H1 (cell line): ENCODE measurements at regions not wholly inside any gene's neighbourhood (a gene's known extent, or its start where the extent isn't known, plus 50 kb on each side); places are given as distances from the start of the nearest gene placed in this dataset.

ENCODE experiments used
- CTCF ChIA-PET: fragments of 300-600 bp; sonication (Branson Sonifier 250); formaldehyde crosslinking; loops from one replicate; lab custom pipeline; 2021; ENCODE audit not compliant: partially characterized antibody; lab: Charles Lee
- POLR2A ChIA-PET: fragments of 300-600 bp; sonication (Branson Sonifier 250); formaldehyde crosslinking; loops from one replicate; lab custom pipeline; 2021; ENCODE audit warnings: inconsistent platforms; ENCODE audit not compliant: partially characterized antibody; lab: Charles Lee
- DNase-seq, 2 experiments: peaks; one replicate each; pipeline versions ENCODE4 v3.0.0 to v3.0.0-alpha.2; 2010 to 2022; ENCODE audit warnings: low spot score in 2 of 2, low read depth in 1 of 2, mixed read lengths in 1 of 2
- FAIRE-seq: peaks from 2 replicates; lab custom pipeline; 2011; peaks lifted over from hg19 to GRCh38; lab: Jason Lieb, UNC
- H2AFZ ChIP-seq: 2 replicates; pipeline ENCODE4 v1.8.1; 2012; ENCODE audit warnings: low read length, inconsistent platforms
- H2AK5ac ChIP-seq: 2 replicates; pipeline ENCODE4 v1.6.1; 2013; ENCODE audit warnings: low read depth, low read length
- H2BK120ac ChIP-seq: replicated peaks from 2 replicates; pipeline ENCODE3; 2013; ENCODE audit warnings: low read depth, low read length, inconsistent platforms
- H2BK12ac ChIP-seq: 2 replicates; pipeline ENCODE4 v1.6.1; 2013; ENCODE audit warnings: low read depth, low read length
- H2BK15ac ChIP-seq: 2 replicates; pipeline ENCODE4 v1.6.1; 2013; ENCODE audit warnings: low read length
- H2BK20ac ChIP-seq: 2 replicates; pipeline ENCODE4 v1.6.1; 2013; ENCODE audit warnings: low read length
- H2BK5ac ChIP-seq: 2 replicates; pipeline ENCODE4 v1.6.1; 2013; ENCODE audit warnings: low read depth, low read length
- H3K14ac ChIP-seq: 2 replicates; pipeline ENCODE4 v1.6.1; 2013; ENCODE audit warnings: inconsistent platforms; ENCODE audit not compliant: insufficient read length
- H3K18ac ChIP-seq: 2 replicates; pipeline ENCODE4 v1.6.1; 2013; ENCODE audit warnings: low read length; ENCODE audit errors: extremely low read depth
- H3K23ac ChIP-seq: 2 replicates; pipeline ENCODE4 v1.6.1; 2013; ENCODE audit warnings: inconsistent platforms; ENCODE audit not compliant: insufficient read length
- H3K23me2 ChIP-seq: 2 replicates; pipeline ENCODE4 v1.6.1; 2013; ENCODE audit warnings: low read depth, low read length
- H3K27ac ChIP-seq: 2 replicates; pipeline ENCODE4 v1.6.1; 2011; ENCODE audit warnings: low read depth, low read length, inconsistent platforms
- H3K27me3 ChIP-seq, 4 experiments: replicated peaks in 1 of 4; 1 replicate in 1 of 4; 2 replicates in 3 of 4; pipeline versions ENCODE4 v1.6.1 to v1.8.1; 2011 to 2013; ENCODE audit warnings: low read length in 3 of 4, mild to moderate bottlenecking in 3 of 4, inconsistent platforms in 2 of 4, mixed read lengths in 2 of 4, moderate library complexity in 1 of 4; ENCODE audit not compliant: control insufficient read depth in 3 of 4, insufficient read depth in 3 of 4; ENCODE audit errors: extremely low read depth in 1 of 4
- H3K36me3 ChIP-seq, 4 experiments: 2 replicates each; pipeline versions ENCODE4 v1.6.1 to v1.8.1; 2011 to 2013; ENCODE audit warnings: mild to moderate bottlenecking in 4 of 4, low read length in 3 of 4, moderate library complexity in 2 of 4, control low read depth in 1 of 4, inconsistent platforms in 1 of 4; ENCODE audit not compliant: insufficient read depth in 4 of 4, control insufficient read depth in 2 of 4
- H3K4ac ChIP-seq: replicated peaks from 2 replicates; pipeline ENCODE3; 2013; ENCODE audit warnings: low read length, low read depth, mixed read lengths, inconsistent platforms; ENCODE audit not compliant: insufficient read length
- H3K4me1 ChIP-seq, 4 experiments: replicated peaks in 1 of 4; 1 replicate in 1 of 4; 2 replicates in 3 of 4; pipeline versions ENCODE4 v1.6.1 to v1.8.1; 2011 to 2013; ENCODE audit warnings: low read length in 3 of 4, inconsistent platforms in 2 of 4, mixed read lengths in 1 of 4; ENCODE audit not compliant: insufficient read depth in 4 of 4, control insufficient read depth in 3 of 4
- H3K4me2 ChIP-seq, 2 experiments: 2 replicates each; pipeline versions ENCODE4 v1.6.1 to v1.8.1; 2011 to 2013; ENCODE audit warnings: low read depth in 2 of 2, low read length in 2 of 2, control low read depth in 1 of 2, inconsistent platforms in 1 of 2, mild to moderate bottlenecking in 1 of 2; ENCODE audit not compliant: insufficient read depth in 1 of 2
- H3K4me3 ChIP-seq, 4 experiments: fragments of 200-600, 300-600 bp in 1 of 4; sonication (generic), shearing (Covaris generic), sonication (Bioruptor Twin) in 1 of 4; 2 replicates each; pipeline versions ENCODE4 v1.5.1 to v1.8.1; 2011 to 2016; ENCODE audit warnings: low read length in 4 of 4, low read depth in 3 of 4, control low read depth in 2 of 4, inconsistent platforms in 2 of 4, mild to moderate bottlenecking in 2 of 4, mixed read lengths in 1 of 4, moderate library complexity in 1 of 4; ENCODE audit not compliant: insufficient read depth in 2 of 4; ENCODE audit errors: extremely low read depth in 1 of 4
- H3K56ac ChIP-seq: replicated peaks from 2 replicates; pipeline ENCODE3; 2013; ENCODE audit warnings: low read depth, mild to moderate bottlenecking, mixed read lengths, low read length, inconsistent platforms; ENCODE audit not compliant: insufficient read length
- H3K79me1 ChIP-seq: 2 replicates; pipeline ENCODE4 v1.6.1; 2013; ENCODE audit warnings: low read depth, low read length, control low read depth
- H3K79me2 ChIP-seq, 2 experiments: 2 replicates each; pipeline versions ENCODE4 v1.6.1 to v1.8.1; 2012 to 2013; ENCODE audit warnings: low read length in 2 of 2, mild to moderate bottlenecking in 2 of 2, inconsistent platforms in 1 of 2; ENCODE audit not compliant: insufficient read depth in 2 of 2, control insufficient read depth in 1 of 2
- H3K9ac ChIP-seq, 4 experiments: replicated peaks in 1 of 4; 1 replicate in 1 of 4; 2 replicates in 3 of 4; pipeline versions ENCODE4 v1.6.1 to v1.8.1; 2011 to 2013; ENCODE audit warnings: low read depth in 3 of 4, low read length in 3 of 4, control low read depth in 2 of 4, mild to moderate bottlenecking in 2 of 4, moderate library complexity in 2 of 4, inconsistent platforms in 1 of 4; ENCODE audit errors: extremely low read depth in 1 of 4
- H3K9me3 ChIP-seq, 2 experiments: 2 replicates each; pipeline versions ENCODE4 v1.6.1 to v1.8.1; 2012 to 2013; ENCODE audit warnings: mild to moderate bottlenecking in 2 of 2, moderate library complexity in 2 of 2, control low read depth in 1 of 2, inconsistent platforms in 1 of 2, low read depth in 1 of 2, low read length in 1 of 2, mixed read lengths in 1 of 2; ENCODE audit not compliant: insufficient read depth in 2 of 2
- H4K20me1 ChIP-seq, 2 experiments: replicated peaks in 1 of 2; 2 replicates each; pipeline versions ENCODE3 to v1.8.1; 2011 to 2013; ENCODE audit warnings: inconsistent platforms in 2 of 2, low read length in 2 of 2, mild to moderate bottlenecking in 1 of 2; ENCODE audit not compliant: insufficient read depth in 2 of 2, control insufficient read depth in 1 of 2
- H4K5ac ChIP-seq: 2 replicates; pipeline ENCODE4 v1.6.1; 2013; ENCODE audit warnings: low read length, low read depth, mixed read lengths, inconsistent platforms; ENCODE audit not compliant: insufficient read length
- H4K8ac ChIP-seq: 2 replicates; pipeline ENCODE4 v1.8.0; 2013; ENCODE audit warnings: mild to moderate bottlenecking, moderate library complexity, low read length, inconsistent platforms; ENCODE audit not compliant: insufficient read depth; ENCODE audit errors: extremely low read depth
- H4K91ac ChIP-seq: replicated peaks from 2 replicates; pipeline ENCODE3; 2013; ENCODE audit warnings: low read length, mixed read lengths, inconsistent platforms; ENCODE audit not compliant: insufficient read length
- ASH2L ChIP-seq: fragments of 200-600, 300-600 bp; sonication (generic); IDR thresholded peaks from one replicate; pipeline ENCODE4 v1.7.1; 2017; ENCODE audit warnings: low read length
- CBX8 ChIP-seq: fragments of 300-800, 300-1000 bp; sonication (generic); IDR thresholded peaks from 2 replicates; pipeline ENCODE4 v1.7.1; 2016; ENCODE audit warnings: low read depth, low read length, borderline replicate concordance
- CHD2 ChIP-seq: IDR thresholded peaks from 2 replicates; pipeline ENCODE4 v1.6.1; 2012; ENCODE audit warnings: low read length, improper control_type of control experiment
- EGR1 ChIP-seq: IDR thresholded peaks from 2 replicates; pipeline ENCODE4 v1.6.1; 2011; ENCODE audit warnings: low read depth, low read length, borderline replicate concordance
- EP300 ChIP-seq, 2 experiments: IDR thresholded peaks; 1 replicate in 1 of 2; 2 replicates in 1 of 2; pipeline ENCODE4 v1.6.1; 2011 to 2012; ENCODE audit warnings: low read depth in 2 of 2, low read length in 2 of 2, mild to moderate bottlenecking in 2 of 2, borderline replicate concordance in 1 of 2, inconsistent platforms in 1 of 2, moderate library complexity in 1 of 2
- GABPA ChIP-seq: IDR thresholded peaks from 2 replicates; pipeline ENCODE4 v1.6.1; 2011; ENCODE audit warnings: mild to moderate bottlenecking, low read length, moderate library complexity, borderline replicate concordance; ENCODE audit not compliant: insufficient read depth
- KDM5A ChIP-seq: fragments of 200-600 bp; IDR thresholded peaks from 2 replicates; pipeline ENCODE4 v1.7.1; 2012; ENCODE audit warnings: mild to moderate bottlenecking, low read length, inconsistent platforms, mixed read lengths
- NANOG ChIP-seq: IDR thresholded peaks from 2 replicates; pipeline ENCODE4 v1.6.1; 2011; ENCODE audit warnings: low read length, low read depth, mild to moderate bottlenecking, inconsistent platforms; ENCODE audit not compliant: insufficient read depth, poor library complexity, severe bottlenecking
- POLR2AphosphoS5 ChIP-seq: IDR thresholded peaks from 2 replicates; pipeline ENCODE4 v1.6.1; 2011; ENCODE audit warnings: low read depth, low read length
- POU5F1 ChIP-seq: IDR thresholded peaks from 2 replicates; pipeline ENCODE4 v1.6.1; 2011; ENCODE audit warnings: low read depth, mild to moderate bottlenecking, low read length, moderate library complexity
- RNF2 ChIP-seq: fragments of 200-900, 300-1000 bp; sonication (generic); IDR thresholded peaks from 2 replicates; pipeline ENCODE4 v1.7.1; 2016; ENCODE audit warnings: borderline replicate concordance, low read depth, mild to moderate bottlenecking, antibody characterized with exemption, low read length; ENCODE audit not compliant: poor library complexity, severe bottlenecking; ENCODE audit errors: missing control alignments
- SIRT6 ChIP-seq: IDR thresholded peaks from one replicate; pipeline ENCODE4 v1.7.1; 2012; ENCODE audit warnings: low read length, inconsistent platforms
- SP1 ChIP-seq: IDR thresholded peaks from 2 replicates; pipeline ENCODE4 v1.6.1; 2011; ENCODE audit warnings: low read depth, low read length
- SUZ12 ChIP-seq: fragments of 200-600 bp; sonication (generic); IDR thresholded peaks from 2 replicates; pipeline ENCODE4 v1.6.1; 2012; ENCODE audit warnings: mild to moderate bottlenecking, inconsistent platforms, low read length, moderate library complexity, mixed read lengths
- TBP ChIP-seq: IDR thresholded peaks from 2 replicates; pipeline ENCODE4 v1.6.1; 2011; ENCODE audit warnings: low read depth, low read length, improper control_type of control experiment
- YY1 ChIP-seq: IDR thresholded peaks from 2 replicates; pipeline ENCODE4 v1.6.1; 2011; ENCODE audit warnings: low read depth, mild to moderate bottlenecking, low read length

GRCh38 chr6:22042706-22043105 lies 254.1 kb downstream of the PRL start:
- H3K79me1 ChIP-seq: no peaks in the 10 kb centered on the region
- peak overlapping the region; percentile 27; the same call in 1 of the 2 replicates for H2BK5ac ChIP-seq
- H3K4me2 ChIP-seq: no peak overlapping the region
- H2BK15ac ChIP-seq: no peak overlapping the region
- H3K56ac ChIP-seq: no peak overlapping the region
- H3K4ac ChIP-seq: no peak overlapping the region
- H4K8ac ChIP-seq: no peak overlapping the region
- no peak overlapping the region for H3K9ac ChIP-seq
- TF ChIP-seq EGR1: no peak
- no peak for TF ChIP-seq POU5F1
- TF ChIP-seq GABPA: no peak
- no peak for TF ChIP-seq POLR2AphosphoS5
- no peak for TF ChIP-seq NANOG
- no peak for TF ChIP-seq ASH2L
- TF ChIP-seq TBP: no peak
- no peak for TF ChIP-seq CHD2
- no peak for TF ChIP-seq SP1
- TF ChIP-seq KDM5A: no peak
- TF ChIP-seq RNF2: no peak
- no peak for TF ChIP-seq EP300 (IDR thresholded peaks at IDR 0.05; ENCODE audit: borderline replicate concordance in 1 of 2, low read depth in 2 of 2, low read length in 2 of 2)
- TF ChIP-seq CBX8: no peak
- no peak for TF ChIP-seq YY1
- TF ChIP-seq SIRT6: no peak
- no peak for TF ChIP-seq SUZ12
- no peak overlapping the region for H3K4me3 ChIP-seq
- H4K5ac ChIP-seq: no peak overlapping the region
- no peak overlapping the region for H2AFZ ChIP-seq
- no peaks in the 10 kb centered on the region for H4K20me1 ChIP-seq
- H3K27me3 ChIP-seq: no peaks in the 10 kb centered on the region
- H3K79me2 ChIP-seq: peaks cover 0 to 18% of the 10 kb centered on the region in 2 experiments; a peak in 2 of 4 replicates
- no peak overlapping the region for H3K14ac ChIP-seq
- H3K23ac ChIP-seq: no peak overlapping the region
- no peak overlapping the region for H3K27ac ChIP-seq
- CTCF ChIA-PET: interaction anchor here (0.6 to 1.2 kb wide), 6 partner anchors 9 to 1225 kb away, joined by 3 to 5 read pairs (median 4); no protein-coding TSS in a partner anchor
- H3K4me1 ChIP-seq: peaks cover 0 to 8% (median 4%) of the 10 kb centered on the region in 4 experiments
- no peaks in the 10 kb centered on the region; a peak in 1 of 8 replicates for H3K36me3 ChIP-seq
- peak overlapping the region; percentile 33; the same call in 1 of the 2 replicates for H2BK12ac ChIP-seq
- H2BK20ac ChIP-seq: no peak overlapping the region
- H2BK120ac ChIP-seq: no peak overlapping the region
- no peaks in the 10 kb centered on the region; the same call in 1 of the 2 replicates for H3K23me2 ChIP-seq
- H2AK5ac ChIP-seq: no peak overlapping the region
- no peak overlapping the region for H3K18ac ChIP-seq
- H4K91ac ChIP-seq: no peak overlapping the region
- POLR2A ChIA-PET: interaction anchor here (0.6 to 1.2 kb wide), 4 partner anchors 11 to 34 kb away, joined by 3 to 5 read pairs (median 3); no protein-coding TSS in a partner anchor
- no peaks in the 10 kb centered on the region for H3K9me3 ChIP-seq
- FAIRE-seq (no peak), DNase-seq (no peak)
